CD14-positive monocyte (primary cell): ENCODE measurements at regions not wholly inside any gene's neighbourhood (a gene's known extent, or its start where the extent isn't known, plus 50 kb on each side); places are given as distances from the start of the nearest gene placed in this dataset.

Experiments
- DNase-seq, 3 donors: peaks; one replicate each; pipeline ENCODE4 v3.0.0-alpha.2; 2011 to 2022
- H2AFZ ChIP-seq: 2 replicates; pipeline ENCODE4 v1.6.0; 2012; ENCODE audit warnings: mild to moderate bottlenecking, low read depth, low read length, inconsistent platforms; ENCODE audit not compliant: insufficient read depth, poor library complexity, severe bottlenecking
- H3K27ac ChIP-seq, 2 donors: 1 replicate in 1 of 2; 2 replicates in 1 of 2; pipeline ENCODE4 v1.5.1; 2012 to 2013; ENCODE audit warnings: low read length in 2 of 2, control low read depth in 1 of 2, inconsistent platforms in 1 of 2, low read depth in 1 of 2, mild to moderate bottlenecking in 1 of 2
- H3K27me3 ChIP-seq, 2 donors: one replicate each; pipeline versions ENCODE4 v1.6.0 to v1.6.1; 2011 to 2013; ENCODE audit warnings: low read length in 2 of 2; ENCODE audit not compliant: control insufficient read depth in 2 of 2, insufficient read depth in 2 of 2
- H3K36me3 ChIP-seq, 2 donors: replicated peaks in 1 of 2; 1 replicate in 1 of 2; 2 replicates in 1 of 2; pipeline versions ENCODE4 v1.5.1 to v1.6.1; 2012 to 2013; ENCODE audit warnings: low read length in 2 of 2, control low read depth in 1 of 2, inconsistent platforms in 1 of 2, mild to moderate bottlenecking in 1 of 2; ENCODE audit not compliant: insufficient read depth in 2 of 2, control insufficient read depth in 1 of 2
- H3K4me1 ChIP-seq, 2 donors: 1 replicate in 1 of 2; 2 replicates in 1 of 2; pipeline versions ENCODE4 v1.5.1 to v1.6.1; 2012 to 2013; ENCODE audit warnings: low read length in 2 of 2, control low read depth in 1 of 2, inconsistent platforms in 1 of 2, mild to moderate bottlenecking in 1 of 2, moderate library complexity in 1 of 2; ENCODE audit not compliant: insufficient read depth in 2 of 2, control insufficient read depth in 1 of 2
- H3K4me2 ChIP-seq: replicated peaks from 2 replicates; pipeline ENCODE3; 2012; ENCODE audit warnings: low read length, moderate library complexity, mild to moderate bottlenecking; ENCODE audit not compliant: poor library complexity, severe bottlenecking; ENCODE audit errors: extremely low read depth
- H3K4me3 ChIP-seq, 3 experiments: fragments of 200-600 bp in 1 of 3; sonication (generic) in 1 of 3; replicated peaks in 1 of 3; 1 replicate in 2 of 3; 2 replicates in 1 of 3; pipeline ENCODE4 v1.5.1; 2011 to 2013; ENCODE audit warnings: low read length in 3 of 3, mild to moderate bottlenecking in 3 of 3, control low read depth in 2 of 3, low read depth in 2 of 3, inconsistent platforms in 1 of 3, moderate library complexity in 1 of 3
- H3K79me2 ChIP-seq: 2 replicates; pipeline ENCODE4 v1.6.0; 2012; ENCODE audit warnings: mild to moderate bottlenecking, control low read depth, inconsistent platforms, low read length, moderate library complexity; ENCODE audit not compliant: insufficient read depth
- H3K9ac ChIP-seq: 2 replicates; pipeline ENCODE4 v1.6.0; 2017; ENCODE audit warnings: low read length, mild to moderate bottlenecking; ENCODE audit not compliant: insufficient read depth, poor library complexity, severe bottlenecking
- H3K9me3 ChIP-seq, 2 donors: replicated peaks in 1 of 2; 1 replicate in 1 of 2; 2 replicates in 1 of 2; pipeline versions ENCODE4 v1.5.1 to v1.6.1; 2012 to 2013; ENCODE audit warnings: low read length in 2 of 2, control low read depth in 1 of 2; ENCODE audit not compliant: control insufficient read depth in 1 of 2, insufficient read depth in 1 of 2
- H4K20me1 ChIP-seq: 2 replicates; pipeline ENCODE4 v1.6.0; 2012; ENCODE audit warnings: mild to moderate bottlenecking, low read length, control low read depth, moderate library complexity; ENCODE audit not compliant: insufficient read depth
- H3K27ac Mint-ChIP-seq, 7 donors: one replicate each; pipeline ENCODE4 v1.8.0; 2020; ENCODE audit warnings: mild to moderate bottlenecking in 7 of 7, mixed read lengths in 7 of 7, moderate library complexity in 6 of 7, inconsistent platforms in 2 of 7
- H3K27me3 Mint-ChIP-seq, 3 donors: one replicate each; pipeline ENCODE4 v1.8.0; 2021 to 2022; ENCODE audit warnings: low read depth in 3 of 3, mild to moderate bottlenecking in 3 of 3, mixed read lengths in 3 of 3, moderate library complexity in 3 of 3, inconsistent platforms in 1 of 3
- H3K36me3 Mint-ChIP-seq, 2 donors: one replicate each; pipeline ENCODE4 v1.8.0; 2020; ENCODE audit warnings: mixed read lengths in 2 of 2, inconsistent platforms in 1 of 2, mild to moderate bottlenecking in 1 of 2
- H3K4me1 Mint-ChIP-seq: one replicate; pipeline ENCODE4 v1.8.0; 2020; ENCODE audit warnings: mild to moderate bottlenecking, mixed read lengths
- H3K4me3 Mint-ChIP-seq, 2 donors: one replicate each; pipeline ENCODE4 v1.8.0; 2020; ENCODE audit warnings: mild to moderate bottlenecking in 2 of 2, mixed read lengths in 2 of 2, moderate library complexity in 1 of 2
- H3K9me3 Mint-ChIP-seq, 7 donors: one replicate each; pipeline ENCODE4 v1.8.0; 2020 to 2022; ENCODE audit warnings: mixed read lengths in 7 of 7, mild to moderate bottlenecking in 6 of 7, moderate library complexity in 6 of 7, inconsistent platforms in 2 of 7
- WGBS: methylation state at CpG from one replicate; pipeline ENCODE4 v1.1.5; 2013; ENCODE audit warnings: missing lambda C conversion rate; ENCODE audit not compliant: insufficient coverage; 5-methylcytosine and 5-hydroxymethylcytosine counted together
- intact Hi-C, 2 donors: fragments of 100-400 bp; cut with micrococcal nuclease; formaldehyde crosslinking; loops; one replicate each; pipeline versions ENCODE4 v1.15.0 to v1.15.1; 2023
- TF ChIP-seq, protein P1 (sequence below): fragments of 200-600 bp; IDR thresholded peaks from one replicate; pipeline ENCODE4 v1.8.0; 2022; ENCODE audit warnings: antibody characterized with exemption, mild to moderate bottlenecking

DNA sequence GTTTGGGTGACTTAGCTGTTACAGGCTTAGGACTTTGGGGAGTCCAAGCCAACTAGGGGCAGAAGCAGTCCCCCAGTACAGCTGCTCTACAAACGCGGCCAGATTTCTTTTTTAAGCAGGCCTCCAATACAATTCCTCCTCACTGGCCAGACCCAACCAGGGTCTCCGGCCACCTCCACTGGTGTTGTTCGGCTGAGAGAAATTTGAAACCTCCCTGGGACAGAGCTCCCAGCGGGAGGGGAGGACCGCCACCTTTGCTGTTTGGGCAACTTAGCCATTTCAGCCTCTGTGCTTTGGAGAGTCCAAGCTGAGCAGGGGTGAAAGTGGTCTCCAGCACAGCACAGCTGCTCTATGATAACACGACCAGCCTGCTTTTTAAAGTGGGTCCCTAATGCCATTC lies 59.4 kb upstream of the KHDRBS2 start:
- Mint-ChIP-seq H3K9me3 (peaks cover 0 to 15% (median 6%) of the 10 kb centered on the region in 7 donors), H3K27me3 (peaks cover 0 to 2% (median 0%) of the 10 kb centered on the region in 3 donors), H3K4me1 (no peaks in the 10 kb centered on the region), H3K27ac (no peak overlapping the region), H3K4me3 (no peak overlapping the region), H3K36me3 (no peaks in the 10 kb centered on the region)
- Histone ChIP-seq H3K4me1 (no peaks in the 10 kb centered on the region), H3K9ac (no peak overlapping the region), H4K20me1 (no peaks in the 10 kb centered on the region), H2AFZ (no peak overlapping the region), H3K36me3 (no peaks in the 10 kb centered on the region), H3K4me2 (no peak overlapping the region), H3K4me3 (no peak overlapping the region), H3K27me3 (no peaks in the 10 kb centered on the region), H3K27ac (no peak overlapping the region), H3K9me3 (peaks cover 0 to 14% of the 10 kb centered on the region in 2 donors), H3K79me2 (no peaks in the 10 kb centered on the region)
- TF ChIP-seq, protein P1, sequence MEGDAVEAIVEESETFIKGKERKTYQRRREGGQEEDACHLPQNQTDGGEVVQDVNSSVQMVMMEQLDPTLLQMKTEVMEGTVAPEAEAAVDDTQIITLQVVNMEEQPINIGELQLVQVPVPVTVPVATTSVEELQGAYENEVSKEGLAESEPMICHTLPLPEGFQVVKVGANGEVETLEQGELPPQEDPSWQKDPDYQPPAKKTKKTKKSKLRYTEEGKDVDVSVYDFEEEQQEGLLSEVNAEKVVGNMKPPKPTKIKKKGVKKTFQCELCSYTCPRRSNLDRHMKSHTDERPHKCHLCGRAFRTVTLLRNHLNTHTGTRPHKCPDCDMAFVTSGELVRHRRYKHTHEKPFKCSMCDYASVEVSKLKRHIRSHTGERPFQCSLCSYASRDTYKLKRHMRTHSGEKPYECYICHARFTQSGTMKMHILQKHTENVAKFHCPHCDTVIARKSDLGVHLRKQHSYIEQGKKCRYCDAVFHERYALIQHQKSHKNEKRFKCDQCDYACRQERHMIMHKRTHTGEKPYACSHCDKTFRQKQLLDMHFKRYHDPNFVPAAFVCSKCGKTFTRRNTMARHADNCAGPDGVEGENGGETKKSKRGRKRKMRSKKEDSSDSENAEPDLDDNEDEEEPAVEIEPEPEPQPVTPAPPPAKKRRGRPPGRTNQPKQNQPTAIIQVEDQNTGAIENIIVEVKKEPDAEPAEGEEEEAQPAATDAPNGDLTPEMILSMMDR = no peak
- DNase-seq = no peak
- WGBS = 85% methylated on average over 2 of the region's 7 CpGs
- intact Hi-C loops = no loop called here

DNA sequence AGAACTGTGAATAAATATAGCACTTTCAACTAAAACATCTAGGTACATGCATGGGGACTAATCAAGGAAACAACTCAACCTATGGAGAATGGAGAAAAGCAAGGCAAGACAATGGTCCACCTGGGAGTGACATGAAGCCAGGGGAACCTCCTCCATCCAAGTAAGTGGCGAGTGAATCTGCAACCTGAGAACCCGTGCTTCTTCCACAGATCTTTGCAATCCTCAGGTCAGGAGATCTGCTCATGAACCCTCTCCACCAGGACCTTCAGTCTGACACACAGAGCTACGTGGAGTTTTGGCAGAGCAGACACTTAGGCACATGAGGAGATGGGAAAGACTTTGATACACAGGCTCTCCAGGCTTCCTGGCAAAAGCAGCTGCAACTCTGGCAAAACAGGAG lies 58.8 kb upstream of the KHDRBS2 start:
- H2AFZ ChIP-seq = no peak overlapping the region
- intact Hi-C loops = no loop called here
- H3K27ac Mint-ChIP-seq = no peak overlapping the region

More for the DNA sequence above, 58.8 kb upstream of the KHDRBS2 start:
- no peak overlapping the region for H3K9ac ChIP-seq
- H3K27me3 ChIP-seq = no peaks in the 10 kb centered on the region
- WGBS = no CpG with 5 or more reads among the region's 3 CpGs
- no peaks in the 10 kb centered on the region for H3K79me2 ChIP-seq
- H3K36me3 Mint-ChIP-seq = no peaks in the 10 kb centered on the region
- H3K4me2 ChIP-seq = no peak overlapping the region
- TF ChIP-seq, protein P1 = no peak
- peaks cover 0 to 14% of the 10 kb centered on the region in 2 donors for H3K9me3 ChIP-seq
- no peaks in the 10 kb centered on the region for H4K20me1 ChIP-seq
- no peak overlapping the region for H3K27ac ChIP-seq
- no peak overlapping the region for H3K4me3 Mint-ChIP-seq
- no peak for DNase-seq
- H3K4me1 ChIP-seq = no peaks in the 10 kb centered on the region
- H3K9me3 Mint-ChIP-seq = peaks cover 0 to 15% (median 6%) of the 10 kb centered on the region in 7 donors
- H3K4me3 ChIP-seq = no peak overlapping the region
- H3K4me1 Mint-ChIP-seq = no peaks in the 10 kb centered on the region
- H3K36me3 ChIP-seq = no peaks in the 10 kb centered on the region
- H3K27me3 Mint-ChIP-seq = peaks cover 0 to 2% (median 0%) of the 10 kb centered on the region in 3 donors
